Dermis microvascular lymphatic vessel endothelial cell (primary cell): ENCODE measurements at regions not wholly inside any gene's neighbourhood (a gene's known extent, or its start where the extent isn't known, plus 50 kb on each side); places are given as distances from the start of the nearest gene placed in this dataset.
A peak's percentile ranks its signal among the peaks of the same experiment; 100 is the strongest.

ENCODE experiments used
- DNase-seq, 2 donors: peaks; one replicate each; pipeline versions ENCODE4 v3.0.0 to v3.0.0-alpha.2; 2010; ENCODE audit warnings: low read depth in 2 of 2

DNA sequence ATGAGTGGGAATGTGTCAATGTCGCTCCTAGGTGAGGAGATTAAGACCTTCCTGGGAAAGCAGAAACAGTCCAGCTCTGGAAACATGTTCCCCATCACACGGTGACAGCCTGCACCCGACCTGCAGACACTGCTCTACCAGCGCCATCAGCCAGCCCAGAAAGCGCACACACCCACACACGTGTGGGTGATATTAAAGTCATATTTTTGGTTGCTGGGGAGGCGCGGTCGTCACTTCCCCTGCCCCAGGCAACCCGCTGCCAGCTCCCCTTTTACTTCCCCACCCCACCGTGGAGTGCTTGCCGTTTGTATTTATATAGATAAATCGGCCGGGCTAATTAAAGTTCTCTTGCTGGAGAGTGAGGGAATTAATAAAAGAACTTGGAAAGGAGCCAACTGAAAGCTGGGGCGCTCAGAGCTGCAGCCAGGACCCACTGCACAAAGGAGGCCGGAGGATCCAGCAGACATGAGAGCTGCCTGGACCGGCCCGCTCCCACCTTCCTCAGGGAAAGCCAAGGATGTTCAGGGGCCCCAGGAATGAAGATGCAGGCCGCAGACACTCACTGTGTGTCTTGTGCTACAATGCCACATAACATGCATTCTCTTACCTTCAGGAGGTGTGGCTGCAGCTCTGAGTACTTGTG, 145.2 kb upstream of the UNC5B start:
- DNase-seq: no peak

DNA sequence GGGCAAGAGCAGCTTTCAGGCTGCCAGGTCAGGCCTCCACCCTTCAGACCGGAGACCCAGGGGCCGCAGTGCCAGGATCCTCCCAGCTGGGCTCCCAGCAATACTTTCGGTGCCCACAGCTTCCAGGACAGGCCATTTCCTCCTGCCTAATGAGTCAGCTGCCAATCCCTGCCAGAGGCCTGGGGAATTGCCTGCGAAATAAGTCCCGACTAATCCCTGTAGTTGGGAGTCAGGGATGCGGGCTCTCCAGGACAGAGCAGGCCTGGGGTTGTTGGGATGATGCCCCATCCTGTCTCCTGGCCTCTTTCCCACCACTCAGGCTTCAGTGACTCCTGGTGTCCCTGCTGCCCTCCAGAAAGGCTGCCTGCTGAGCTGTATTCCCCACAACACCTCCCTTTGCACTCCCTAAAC, 143.5 kb upstream of the UNC5B start:
- peak; percentile 35 to 58 for DNase-seq

DNA sequence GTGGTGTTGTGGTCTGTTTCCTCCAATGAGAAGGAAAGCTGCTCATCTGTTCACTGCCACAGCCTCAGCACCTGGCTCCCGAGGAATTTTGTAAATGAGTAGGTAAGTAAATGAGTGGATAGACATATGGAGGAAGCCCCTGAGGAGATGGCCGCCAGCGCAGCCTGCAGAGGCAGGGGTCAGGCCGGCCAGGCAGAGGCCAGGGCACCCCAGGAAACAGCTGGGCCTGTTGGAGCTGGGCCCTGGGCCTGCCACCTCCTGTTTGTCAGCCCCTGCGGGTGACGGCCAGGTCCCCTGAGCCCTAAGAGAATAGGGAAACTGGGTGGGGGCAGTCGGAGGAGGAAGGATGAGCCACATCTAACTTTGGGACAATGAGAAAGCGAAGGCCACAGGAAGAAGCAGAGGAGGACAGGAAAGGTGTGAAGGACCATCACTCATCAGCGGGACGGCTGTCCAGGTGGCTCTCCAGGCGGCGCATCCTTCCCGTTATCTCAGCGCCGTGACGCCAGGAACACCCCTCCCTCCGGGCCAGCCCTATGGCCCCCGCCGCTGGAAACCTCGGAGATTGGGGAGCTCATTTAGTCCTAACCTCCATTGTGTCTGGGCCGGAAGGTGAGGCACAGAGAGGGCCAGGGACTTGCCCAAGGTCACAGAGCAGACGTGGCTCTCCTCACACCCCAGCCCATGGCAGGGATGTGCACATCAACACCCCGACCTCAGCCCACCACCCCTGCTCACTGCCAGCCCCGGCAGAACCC, 142.3 kb upstream of the UNC5B start:
- peak; percentile 20 to 64 for DNase-seq

DNA sequence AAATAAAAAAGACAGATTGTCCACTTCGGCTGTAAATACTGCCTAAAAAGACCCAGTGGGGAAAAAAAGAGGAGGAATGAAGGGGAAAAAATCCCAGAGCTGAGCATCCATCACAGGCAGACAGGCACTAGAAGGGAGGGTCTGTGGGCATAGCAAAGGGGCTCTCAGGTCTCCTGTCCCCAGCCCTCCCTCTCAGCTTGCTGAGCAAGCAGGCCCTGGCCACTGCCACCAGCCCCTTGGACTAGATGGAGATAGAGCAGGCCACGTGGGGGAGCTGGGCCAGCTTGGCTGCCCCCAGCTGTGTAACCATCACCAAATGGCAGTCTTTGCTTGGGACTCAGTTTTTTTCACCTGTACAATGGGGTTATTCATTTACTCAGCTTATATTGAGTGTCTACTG, 141.6 kb upstream of the UNC5B start:
- DNase-seq: no peak

DNA sequence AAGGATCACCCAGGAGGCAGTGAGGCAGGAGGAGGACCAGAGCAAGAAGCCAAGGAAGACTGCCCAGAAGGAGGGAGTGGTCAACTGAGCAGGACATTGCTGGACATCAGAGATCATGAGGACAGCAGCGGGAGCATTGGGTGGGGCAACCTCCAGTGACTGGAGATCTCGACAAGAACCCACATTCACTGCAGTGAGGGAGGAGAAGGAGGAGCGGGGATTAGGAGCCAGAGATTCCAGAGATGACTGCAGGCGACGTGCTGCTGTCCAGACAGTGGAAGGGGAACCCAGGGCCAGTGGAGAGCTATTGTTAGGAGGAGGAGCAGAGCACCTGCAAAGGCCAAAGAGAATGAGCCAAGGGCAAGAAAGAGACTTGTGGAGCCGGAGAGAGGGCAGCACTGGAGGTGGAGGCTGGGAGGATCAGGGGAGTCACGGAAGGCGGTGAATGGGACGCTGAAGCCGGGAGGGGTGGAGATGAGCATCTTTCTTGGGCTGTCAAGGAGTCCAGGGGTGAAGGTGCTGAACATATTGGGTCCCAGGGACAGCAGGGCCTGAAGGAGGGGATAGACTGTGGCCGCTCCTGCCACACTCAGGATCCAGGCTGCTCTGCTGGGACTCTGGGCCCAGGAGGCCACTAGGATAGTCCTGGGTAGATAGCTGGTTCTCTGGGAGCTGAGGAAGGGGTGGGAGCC, 140.1 kb upstream of the UNC5B start:
- DNase-seq: no peak

DNA sequence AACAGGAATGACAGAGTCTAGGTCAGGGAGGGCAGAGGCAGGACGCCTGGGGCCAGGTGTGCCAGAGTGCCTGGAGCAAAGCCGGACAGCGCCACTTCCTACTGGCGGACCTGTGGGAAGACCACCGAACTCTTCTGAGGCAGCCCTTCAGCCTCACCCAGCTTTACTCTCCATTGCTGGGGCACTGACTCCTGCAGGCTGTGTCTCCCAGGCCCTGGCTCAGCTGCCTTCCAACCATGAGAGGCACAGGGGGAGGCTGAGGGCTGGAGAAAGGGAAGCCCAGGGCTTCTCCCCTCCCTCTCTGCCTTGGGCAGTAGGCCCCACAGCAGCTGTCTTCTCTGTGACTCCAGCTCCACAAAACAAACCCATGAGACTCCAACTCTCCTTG, 139.6 kb upstream of the UNC5B start:
- DNase-seq: no peak

DNA sequence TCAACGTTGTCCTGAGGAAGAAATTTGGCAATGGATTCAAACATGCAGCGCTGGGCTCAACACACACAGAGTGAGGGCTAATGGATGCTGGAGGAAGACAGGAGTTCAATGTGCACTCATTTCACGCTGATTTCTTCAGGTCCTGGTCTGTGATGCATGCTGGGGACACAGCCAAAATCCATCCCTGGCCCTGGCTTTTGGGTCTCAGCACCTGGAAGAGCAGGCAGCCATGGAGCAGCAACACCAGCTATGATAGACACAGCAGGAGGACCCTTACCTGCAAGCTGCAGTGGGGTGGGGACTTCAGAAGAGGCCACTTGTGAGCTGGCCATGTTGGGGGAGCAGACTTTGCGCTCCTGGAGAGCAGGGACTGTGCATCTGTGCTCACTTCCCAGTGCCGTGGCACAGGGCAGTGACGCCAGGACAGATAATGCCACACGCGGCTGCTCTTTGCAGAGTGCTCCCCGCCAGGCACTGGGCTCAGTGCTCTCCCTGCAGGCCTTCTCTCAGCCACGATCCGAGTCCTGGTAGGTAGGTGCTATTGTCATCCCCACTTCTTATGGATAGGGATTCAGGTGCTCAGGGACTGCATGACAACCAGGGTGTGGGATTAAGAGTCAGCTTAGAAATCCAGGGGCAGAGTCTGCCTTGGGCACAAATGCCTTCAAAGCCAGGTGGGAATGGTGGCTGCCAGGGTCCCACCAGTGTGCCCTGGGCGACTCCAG, 138.8 kb upstream of the UNC5B start:
- DNase-seq: no peak

DNA sequence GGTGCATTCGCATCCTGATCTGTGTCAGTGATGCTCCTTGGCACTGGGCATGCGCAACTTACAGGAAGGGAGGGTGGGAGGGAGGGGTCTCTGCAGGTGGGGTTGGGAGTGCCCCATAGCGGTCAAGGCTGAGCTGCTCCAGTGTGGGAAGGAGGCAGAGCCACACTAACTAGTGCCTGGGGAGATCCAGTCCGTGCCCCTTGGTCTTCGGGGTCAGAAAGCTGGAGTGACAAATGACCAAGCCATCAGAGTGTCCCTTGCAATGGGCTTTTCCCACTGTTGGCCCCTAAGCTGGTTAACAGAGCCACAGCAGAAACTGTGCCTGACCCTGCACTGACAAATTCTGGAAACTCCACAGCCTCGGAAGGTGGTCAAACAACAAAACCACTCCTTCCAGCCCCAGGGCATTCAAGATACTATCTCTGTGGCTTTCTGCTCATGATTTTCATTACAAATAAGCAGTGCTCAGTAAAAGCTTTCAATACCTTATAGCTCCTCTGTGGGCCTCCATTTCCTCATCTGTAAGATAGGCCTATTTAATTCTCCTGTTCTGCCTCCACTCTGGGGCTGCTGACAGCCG, 138.1 kb upstream of the UNC5B start:
- no peak for DNase-seq

DNA sequence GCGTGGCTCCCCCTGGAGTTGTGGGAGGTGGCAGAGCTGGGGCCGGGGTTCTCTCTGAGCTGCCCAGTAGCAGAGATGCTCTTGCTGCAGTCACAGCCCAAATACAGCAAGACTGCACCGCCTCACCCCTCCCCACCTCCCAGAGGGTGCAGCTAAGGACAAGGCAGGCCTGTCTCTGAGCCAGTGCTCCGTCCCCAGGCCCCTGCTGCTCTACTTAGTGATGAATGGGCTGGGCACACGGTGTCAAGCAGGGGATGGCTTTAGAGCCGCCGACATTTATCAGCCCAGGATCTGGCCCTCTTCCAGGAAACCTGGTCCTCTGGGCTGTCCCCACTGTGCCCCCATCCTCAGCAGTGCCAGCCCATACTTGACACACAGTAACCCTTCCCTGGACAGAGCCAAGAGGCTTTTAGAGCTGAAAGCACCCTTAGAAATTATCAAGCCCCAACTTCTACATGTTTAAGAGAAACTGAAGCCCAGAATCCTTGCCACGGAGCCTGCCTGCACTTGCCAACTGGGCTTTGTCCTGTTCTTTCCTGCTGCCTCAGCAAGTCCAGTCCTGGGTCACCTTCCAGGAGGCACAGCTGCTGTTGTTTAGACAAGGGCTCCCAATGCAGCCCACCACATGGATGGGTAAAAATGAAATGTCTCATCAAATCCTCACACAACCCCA, 137.1 kb upstream of the UNC5B start:
- no peak for DNase-seq

DNA sequence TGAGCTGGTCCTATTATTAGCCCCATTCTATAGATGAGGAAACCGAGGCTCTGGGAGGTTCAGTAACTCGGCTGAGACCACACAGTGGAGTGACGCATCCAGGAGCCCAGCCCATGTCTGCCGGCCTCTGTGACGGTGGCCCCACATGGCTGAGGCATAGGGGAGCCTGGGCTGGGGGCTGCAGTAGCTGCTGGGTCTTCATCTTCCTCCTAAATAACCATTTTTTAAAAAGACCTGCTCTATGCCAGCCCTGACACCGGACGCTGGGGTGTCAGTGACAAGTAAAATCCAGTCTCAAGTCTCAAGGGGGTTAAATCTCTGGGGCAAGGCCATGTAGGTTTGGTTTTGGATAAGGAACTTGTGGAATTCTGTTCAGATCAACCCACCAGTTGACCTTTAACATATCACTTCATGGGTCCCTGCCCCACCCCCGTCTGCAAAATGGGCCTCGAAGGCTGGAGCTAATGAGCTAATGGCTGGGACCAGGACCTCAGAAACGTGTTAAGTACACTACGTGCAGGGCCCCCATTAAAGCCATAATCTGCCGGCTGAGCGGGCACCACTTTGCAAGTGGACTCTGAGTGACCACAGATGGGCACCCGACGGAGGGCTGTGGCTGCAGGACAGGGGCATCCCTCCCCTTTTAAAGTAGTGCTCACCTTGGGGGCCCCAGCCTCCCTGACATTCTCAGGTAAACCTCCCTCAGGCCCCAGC, 136.5 kb upstream of the UNC5B start:
- no peak for DNase-seq

DNA sequence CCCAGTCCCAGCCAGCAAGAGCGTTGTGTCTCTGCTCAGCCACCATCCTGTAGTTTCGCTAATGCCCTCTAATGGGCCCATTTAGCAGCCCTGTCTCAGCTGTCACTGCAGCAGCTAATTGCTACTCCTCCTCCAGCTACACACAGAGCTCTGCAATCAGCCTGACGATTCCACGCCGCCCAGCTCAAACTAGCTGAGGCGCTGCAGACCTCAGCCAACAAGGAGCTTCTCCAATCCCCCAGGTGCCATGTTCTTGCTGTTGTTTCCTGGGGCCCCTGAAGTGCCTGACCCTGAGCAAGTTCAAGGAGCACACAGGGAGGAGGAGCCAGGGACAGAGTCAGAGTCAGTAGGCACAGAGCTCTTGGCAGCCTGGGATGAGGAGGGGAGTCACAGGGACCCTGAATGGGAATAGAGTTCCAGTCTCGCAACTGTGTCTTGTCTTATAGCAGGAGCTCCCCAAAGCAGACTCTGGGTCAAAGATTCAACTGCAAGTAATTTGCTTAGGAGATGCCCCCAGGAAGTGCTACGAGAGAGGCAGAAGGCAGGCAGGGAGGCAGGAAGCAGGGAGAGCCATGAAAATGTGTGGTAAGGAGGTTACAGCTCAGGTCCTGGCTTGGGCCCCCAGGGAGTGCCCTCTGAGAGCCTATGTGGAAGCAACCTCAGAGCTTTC, 135.8 kb upstream of the UNC5B start:
- no peak for DNase-seq

DNA sequence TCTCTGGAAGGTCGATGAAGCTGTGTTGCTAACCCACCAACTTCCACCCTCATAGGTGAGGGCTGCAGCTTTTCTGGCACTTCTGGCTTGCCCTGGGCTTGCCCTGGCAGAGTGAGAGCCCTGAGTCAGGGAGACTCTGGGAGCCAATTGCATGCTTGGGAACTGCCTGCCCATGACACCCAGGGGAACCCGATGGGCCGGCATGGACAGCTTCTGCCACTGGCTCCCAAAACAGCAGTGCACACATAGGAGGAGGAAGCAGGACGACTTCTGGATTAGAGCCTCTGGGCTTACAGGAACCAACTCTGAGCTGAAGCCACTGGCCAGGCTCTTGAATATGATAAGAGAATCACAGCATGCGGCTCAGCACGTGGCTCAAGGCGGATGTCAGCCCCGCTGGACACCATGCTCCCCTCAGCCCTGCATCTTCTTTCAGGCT, 135.2 kb upstream of the UNC5B start:
- no peak for DNase-seq

DNA sequence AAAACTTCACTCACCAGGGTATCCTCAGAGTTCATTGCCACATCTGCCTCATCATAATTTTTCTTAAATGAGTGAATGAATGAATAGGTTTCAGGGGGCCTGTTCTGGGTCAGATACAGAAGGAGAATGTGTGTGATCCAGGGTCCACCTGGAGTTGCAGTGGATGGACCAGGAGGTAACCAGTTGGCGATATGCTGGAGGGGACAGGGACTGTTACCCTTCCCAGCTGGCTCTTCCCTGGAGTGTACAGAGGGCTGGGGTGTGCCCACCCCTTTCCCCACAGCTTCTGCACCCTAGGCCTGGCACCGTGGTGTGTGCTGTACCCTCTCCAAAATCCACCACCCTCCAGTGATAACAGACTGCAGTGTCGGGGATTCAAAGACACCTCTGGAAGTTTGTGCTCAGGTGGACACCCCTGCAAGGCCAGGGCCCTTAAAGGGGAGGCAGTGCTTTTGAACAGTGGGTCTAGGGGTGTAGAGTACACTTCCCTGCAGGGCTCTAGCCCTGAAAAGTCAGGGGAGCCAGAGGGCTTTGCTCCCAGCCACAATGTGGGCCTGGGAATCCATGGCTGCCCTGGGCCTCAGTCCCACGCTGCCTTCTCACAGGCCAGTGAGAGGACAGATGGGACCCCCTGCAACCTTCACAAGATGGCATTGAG, 134.4 kb upstream of the UNC5B start:
- DNase-seq: no peak

DNA sequence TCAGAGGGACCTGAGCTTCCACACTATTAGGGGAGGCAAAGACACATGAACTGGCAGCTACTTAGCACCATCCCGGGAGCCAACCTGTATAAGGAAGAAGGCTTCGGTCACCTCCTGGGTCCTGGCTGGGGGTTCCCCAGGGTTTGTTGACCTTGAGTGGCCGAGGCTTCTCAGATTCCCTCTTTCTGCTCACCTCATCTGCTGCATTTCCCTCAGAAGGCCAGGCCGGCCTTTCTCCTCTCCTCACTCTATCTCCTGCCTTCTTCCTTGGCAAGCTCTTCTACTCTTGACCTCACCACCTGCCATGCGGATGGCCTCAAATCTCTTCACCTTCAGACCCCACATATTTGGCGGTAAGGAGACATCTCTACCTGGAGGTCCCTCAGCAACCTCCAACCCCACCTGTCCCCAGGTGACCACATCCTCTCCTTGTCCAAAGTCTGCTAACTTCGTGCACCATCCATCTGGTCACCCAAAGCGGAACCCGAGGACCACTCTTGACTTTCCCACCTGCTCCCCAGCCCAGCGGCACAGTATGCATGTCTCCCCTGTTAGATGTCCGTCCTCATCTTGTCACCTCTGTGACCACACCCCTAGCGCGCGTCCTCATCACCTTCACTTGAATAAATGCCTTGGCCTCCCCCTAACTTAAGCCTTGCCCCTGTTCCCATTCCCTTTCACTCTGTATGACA, 133.8 kb upstream of the UNC5B start:
- DNase-seq: no peak

DNA sequence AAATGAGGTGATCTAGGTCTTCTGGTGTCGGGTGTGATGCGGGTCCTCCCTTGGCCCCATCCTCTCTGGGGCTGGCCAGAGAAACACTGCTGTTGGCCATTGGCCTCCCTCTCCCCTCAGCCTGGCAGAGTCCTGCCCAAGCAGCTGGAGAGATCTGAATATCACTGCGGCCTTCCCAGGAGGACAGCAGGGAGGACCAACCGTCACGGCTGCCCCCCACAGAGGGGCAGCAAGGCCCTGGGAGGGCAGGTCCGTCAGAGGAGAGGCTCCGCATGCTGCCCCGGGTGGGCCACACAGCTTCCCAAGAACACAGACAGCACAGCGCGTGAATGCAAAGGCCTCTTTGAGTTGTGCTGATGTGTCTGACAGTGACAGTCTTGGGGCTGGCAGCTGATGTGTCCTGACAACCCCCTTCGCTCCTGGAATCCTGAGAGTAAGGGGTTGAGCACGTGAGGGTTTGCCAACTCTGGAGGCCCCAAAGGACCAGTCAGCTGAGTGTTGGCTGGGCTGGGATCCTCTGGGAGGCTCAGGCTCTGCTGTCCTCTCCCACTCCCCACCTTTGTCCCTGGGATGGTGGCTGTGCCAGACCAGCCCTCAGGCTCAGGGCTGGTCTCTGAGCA, 132.5 kb upstream of the UNC5B start:
- DNase-seq: no peak

DNA sequence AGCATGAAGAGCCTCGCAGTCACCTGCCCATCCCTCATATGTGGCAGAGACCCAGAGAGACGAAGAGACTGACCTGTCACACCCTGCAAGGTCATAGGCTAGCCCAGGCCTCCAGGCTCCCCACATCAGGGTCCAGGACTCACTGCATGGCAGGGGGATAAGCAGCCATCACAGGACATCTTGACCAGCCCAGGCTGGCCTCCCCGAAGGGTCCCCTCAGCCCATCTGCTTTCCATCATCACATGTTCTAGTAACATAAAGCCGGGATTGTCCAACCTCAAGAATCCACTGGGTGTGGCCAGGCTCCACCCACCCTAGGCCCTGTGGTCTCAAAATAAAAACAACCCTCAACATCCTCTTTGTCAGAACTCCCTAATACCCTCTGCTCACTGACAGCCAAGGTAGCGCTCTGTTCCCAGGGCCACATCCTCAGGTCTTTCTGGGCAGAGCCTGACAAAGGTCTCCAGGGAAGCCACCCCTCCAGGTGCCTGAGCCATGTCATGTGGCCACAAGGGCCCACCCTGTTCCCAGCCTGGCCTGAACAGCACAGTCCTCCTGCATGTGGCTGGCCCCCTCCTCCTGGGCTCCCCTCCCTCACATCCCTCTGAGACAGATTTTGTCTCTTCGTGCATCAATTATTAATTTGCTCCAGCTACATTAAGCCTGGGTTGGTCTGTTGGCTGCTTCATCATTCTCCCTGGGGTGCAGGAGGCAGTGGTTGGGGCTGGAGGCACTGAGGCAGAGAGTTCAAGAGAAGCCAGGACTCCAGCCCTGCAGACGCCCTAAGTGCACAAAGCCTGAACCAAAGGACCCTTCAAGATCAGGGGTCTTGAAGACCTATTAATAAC, 131.8 kb upstream of the UNC5B start:
- no peak for DNase-seq

DNA sequence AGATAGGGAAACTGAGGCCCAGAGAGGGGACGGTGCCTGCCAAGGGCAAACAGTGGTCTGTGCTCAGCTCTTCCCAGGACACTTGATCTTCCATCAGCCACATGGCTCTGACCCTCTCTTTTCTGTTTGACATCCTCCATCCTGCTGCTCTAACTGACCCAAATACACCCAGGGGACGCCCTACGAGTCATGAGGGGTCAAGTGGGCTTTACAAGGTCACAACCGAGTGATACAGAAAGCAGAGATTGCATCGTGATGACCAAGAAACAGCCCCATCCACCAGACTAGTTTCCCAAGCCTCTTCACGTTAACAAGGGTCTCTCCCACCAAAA, 131.2 kb upstream of the UNC5B start:
- DNase-seq: no peak

DNA sequence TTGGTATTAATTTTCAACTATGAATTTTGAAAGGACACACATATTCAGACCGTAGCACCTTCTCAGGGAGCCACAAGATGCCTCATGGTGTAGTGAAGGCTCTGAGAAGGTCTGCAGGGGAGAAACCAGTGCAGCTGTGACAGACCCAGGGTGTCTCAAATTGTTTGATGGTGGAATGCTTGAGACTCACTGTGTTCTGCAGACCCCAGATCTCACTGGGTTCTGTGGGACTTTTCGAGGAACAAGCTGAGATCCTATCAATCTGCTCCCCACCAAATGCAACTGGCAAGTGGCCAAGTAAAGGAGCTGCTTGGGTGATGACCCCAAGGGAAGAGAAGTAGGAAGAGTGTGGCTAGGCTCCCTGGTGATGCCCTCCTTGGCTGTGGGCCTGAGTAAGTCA, 130.5 kb upstream of the UNC5B start:
- no peak for DNase-seq
